RWPE1 (cell line): ENCODE measurements at regions not wholly inside any gene's neighbourhood (a gene's known extent, or its start where the extent isn't known, plus 50 kb on each side); places are given as distances from the start of the nearest gene placed in this dataset.

Experiments
- CTCF ChIA-PET: fragments of 350-600 bp; sonication (Branson Sonifier 250); formaldehyde crosslinking; extraction: SDS; loops from one replicate; lab custom pipeline; 2021; lab: Yijun Ruan, JAX
- POLR2A ChIA-PET: fragments of 400-600 bp; formaldehyde crosslinking; extraction: SDS; loops from one replicate; lab custom pipeline; 2020; ENCODE audit warnings: antibody characterized with exemption; ENCODE audit not compliant: low non-redundant PET; lab: Yijun Ruan, JAX
- DNase-seq: peaks from one replicate; pipeline ENCODE4 v3.0.0; 2012; ENCODE audit warnings: low spot score
- H3K27ac ChIP-seq: fragments of 450-650 bp; 2 replicates; pipeline ENCODE4 v1.5.1; 2017
- CTCF ChIP-seq: fragments of 450-650 bp; conservative IDR thresholded peaks from 2 replicates; pipeline ENCODE4 v1.5.1; 2017; ENCODE audit warnings: low read depth, mild to moderate bottlenecking

DNA sequence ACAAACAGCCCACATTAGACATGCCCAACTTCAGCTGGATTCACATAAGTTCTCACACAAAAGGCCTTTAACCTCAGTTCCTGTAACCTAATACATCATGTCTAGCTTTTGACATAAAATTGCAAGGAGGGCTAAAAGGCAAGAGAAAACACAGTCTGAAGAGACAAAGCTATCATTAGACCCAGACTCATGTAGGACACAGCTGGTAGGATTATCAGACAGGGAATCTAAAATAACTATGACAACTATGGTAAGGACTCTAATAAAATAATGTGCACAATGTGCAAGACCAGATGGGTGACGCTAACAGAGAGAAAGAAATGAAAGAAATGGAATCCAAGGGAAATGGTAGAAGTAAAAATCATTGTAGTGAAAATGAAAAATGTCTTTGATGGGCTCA, 643.2 kb upstream of the RAB6C start:
- no peak for DNase-seq
- TF ChIP-seq CTCF = no peak
- CTCF ChIA-PET = interaction anchor here (0.6 kb wide), 1 partner anchor 1132 kb away, joined by 3 read pairs; no protein-coding TSS in a partner anchor
- POLR2A ChIA-PET = no interaction called here
- H3K27ac ChIP-seq = no peak overlapping the region

- TF ChIP-seq CTCF = no peak
- CTCF ChIA-PET = no interaction called here
- DNase-seq = no peak
- H3K27ac ChIP-seq = no peak overlapping the region
- POLR2A ChIA-PET = no interaction called here
These were observed 642.4 kb upstream of the RAB6C start for GRCh38 chr2:129337076-129337475.

GRCh38 chr2:129345540-129345939, 633.9 kb upstream of the RAB6C start:
- TF ChIP-seq CTCF = no peak
- CTCF ChIA-PET = interaction anchor here (0.6 kb wide), 1 partner anchor 177 kb away, joined by 4 read pairs; no protein-coding TSS in a partner anchor

GRCh38 chr2:129347486-129348217, 631.8 kb upstream of the RAB6C start:
- TF ChIP-seq CTCF = no peak
- no peak overlapping the region for H3K27ac ChIP-seq
- CTCF ChIA-PET = no interaction called here
- POLR2A ChIA-PET = no interaction called here
- DNase-seq = no peak

More at GRCh38 chr2:129345540-129345939, 633.9 kb upstream of the RAB6C start:
- no peak overlapping the region for H3K27ac ChIP-seq
- POLR2A ChIA-PET = no interaction called here
- no peak for DNase-seq

DNA sequence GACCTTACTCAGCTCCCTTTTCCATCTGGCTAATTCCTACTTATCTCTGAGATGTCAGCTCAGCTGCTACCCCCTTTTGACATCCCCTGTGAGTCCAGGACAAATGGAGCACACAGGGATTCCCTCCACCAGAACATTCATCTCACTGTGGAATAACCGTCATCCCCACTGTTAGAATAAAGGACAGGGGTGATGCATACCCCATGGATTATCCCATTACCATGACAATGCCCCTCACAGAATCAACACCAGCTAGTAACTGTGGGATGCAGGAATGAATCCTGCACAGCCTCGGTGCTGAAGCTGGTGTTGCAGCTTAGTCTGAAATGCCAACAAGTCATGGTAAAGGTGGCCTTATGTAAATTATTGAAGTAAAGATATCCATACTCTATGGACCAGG, 624.8 kb upstream of the RAB6C start:
- ChIA-PET POLR2A (no interaction called here), CTCF (no interaction called here)
- no peak for TF ChIP-seq CTCF
- DNase-seq = no peak
- no peak overlapping the region for H3K27ac ChIP-seq

DNA sequence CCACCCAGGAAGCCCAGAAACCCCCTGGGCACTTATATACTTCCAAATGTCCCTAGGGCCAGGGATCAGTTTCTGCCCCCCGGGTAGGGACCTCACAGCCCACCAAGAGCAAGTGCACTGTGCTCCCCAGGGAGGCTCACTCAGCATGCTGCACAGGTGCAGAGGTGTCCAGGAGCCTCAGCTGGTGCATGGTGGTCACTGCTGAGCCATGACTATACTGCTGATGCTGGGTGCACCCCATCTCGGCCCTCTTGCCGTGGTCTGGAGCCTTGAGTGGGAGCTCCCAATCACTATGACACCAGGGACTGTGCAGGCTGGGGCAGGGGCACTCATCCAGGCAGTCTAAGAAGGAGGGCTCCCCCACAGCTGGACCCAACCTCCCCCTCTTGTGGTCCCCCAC, 617.8 kb upstream of the RAB6C start:
- no peak for TF ChIP-seq CTCF
- H3K27ac ChIP-seq = no peak overlapping the region
- no peak for DNase-seq
- ChIA-PET CTCF (no interaction called here), POLR2A (no interaction called here)
